SK-N-SH treated with all-trans-retinoic acid at 6 μM for 48 hours (cell line): ENCODE measurements at regions not wholly inside any gene's neighbourhood (a gene's known extent, or its start where the extent isn't known, plus 50 kb on each side); places are given as distances from the start of the nearest gene placed in this dataset.

ENCODE experiments used
- ZC3H10 ChIP-seq: fragments of 250-450 bp; sonication (Bioruptor Pico); IDR thresholded peaks from 2 replicates; pipeline ENCODE4 v1.5.1; 2021; ENCODE audit warnings: mild to moderate bottlenecking, moderate library complexity
- ZFP30 ChIP-seq: fragments of 450-650 bp; formaldehyde crosslinking; IDR thresholded peaks from 2 replicates; pipeline ENCODE4 v1.5.0; 2022; ENCODE audit warnings: mild to moderate bottlenecking, moderate library complexity
- ZNF565 ChIP-seq: fragments of 450-650 bp; formaldehyde crosslinking; conservative IDR thresholded peaks from 2 replicates; pipeline ENCODE4 v1.5.0; 2020; ENCODE audit warnings: low read depth, mild to moderate bottlenecking, moderate library complexity
- TF ChIP-seq, protein P1 (sequence below): fragments of 250-450 bp; sonication (Bioruptor Pico); IDR thresholded peaks from 2 replicates; pipeline ENCODE4 v1.8.0; 2020; ENCODE audit warnings: mild to moderate bottlenecking, moderate library complexity, borderline replicate concordance

DNA sequence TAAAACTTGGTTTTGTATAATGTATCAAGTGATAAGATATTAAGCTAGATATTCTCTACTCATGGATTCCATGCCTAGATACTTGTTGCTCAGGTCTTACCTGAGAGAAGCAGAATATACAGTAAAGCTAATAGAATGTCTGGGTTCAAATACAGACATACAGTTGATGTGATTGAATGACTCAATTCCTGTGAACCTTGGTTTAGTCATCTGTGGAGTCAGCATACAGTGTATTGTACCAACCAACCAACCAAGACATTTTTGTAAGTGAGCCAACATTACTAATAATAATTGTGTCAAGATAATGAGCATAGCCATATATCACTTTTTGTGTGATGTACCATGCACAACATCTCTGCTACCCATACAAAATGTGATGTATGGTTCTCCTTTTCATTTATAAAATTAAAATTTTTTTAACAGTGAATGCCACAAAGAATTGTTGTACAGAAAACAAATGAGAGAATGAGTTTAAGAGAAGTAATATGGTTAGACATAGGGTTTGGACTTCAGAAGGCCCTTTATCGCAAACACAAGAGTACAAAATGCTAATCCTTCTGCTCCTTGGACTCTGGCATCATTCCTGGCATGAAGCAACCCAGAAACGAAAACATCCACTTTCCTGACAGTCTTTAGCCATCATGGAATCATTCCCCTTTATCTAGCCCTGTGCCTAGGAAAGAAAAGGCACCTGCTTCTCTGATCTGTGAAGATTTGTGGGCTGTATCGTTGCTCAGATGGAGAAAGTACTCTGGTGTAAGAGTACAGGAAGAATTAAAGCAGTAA is 977.2 kb upstream of the USP15 start:
- no peak for TF ChIP-seq ZFP30
- TF ChIP-seq, protein P1, sequence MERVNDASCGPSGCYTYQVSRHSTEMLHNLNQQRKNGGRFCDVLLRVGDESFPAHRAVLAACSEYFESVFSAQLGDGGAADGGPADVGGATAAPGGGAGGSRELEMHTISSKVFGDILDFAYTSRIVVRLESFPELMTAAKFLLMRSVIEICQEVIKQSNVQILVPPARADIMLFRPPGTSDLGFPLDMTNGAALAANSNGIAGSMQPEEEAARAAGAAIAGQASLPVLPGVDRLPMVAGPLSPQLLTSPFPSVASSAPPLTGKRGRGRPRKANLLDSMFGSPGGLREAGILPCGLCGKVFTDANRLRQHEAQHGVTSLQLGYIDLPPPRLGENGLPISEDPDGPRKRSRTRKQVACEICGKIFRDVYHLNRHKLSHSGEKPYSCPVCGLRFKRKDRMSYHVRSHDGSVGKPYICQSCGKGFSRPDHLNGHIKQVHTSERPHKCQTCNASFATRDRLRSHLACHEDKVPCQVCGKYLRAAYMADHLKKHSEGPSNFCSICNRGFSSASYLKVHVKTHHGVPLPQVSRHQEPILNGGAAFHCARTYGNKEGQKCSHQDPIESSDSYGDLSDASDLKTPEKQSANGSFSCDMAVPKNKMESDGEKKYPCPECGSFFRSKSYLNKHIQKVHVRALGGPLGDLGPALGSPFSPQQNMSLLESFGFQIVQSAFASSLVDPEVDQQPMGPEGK (CRISPR knock-in tag), result no peak
- no peak for TF ChIP-seq ZC3H10 (CRISPR knock-in tag)
- no peak for TF ChIP-seq ZNF565
